ENCODE measurements at regions not wholly inside any gene's neighbourhood (a gene's known extent, or its start where the extent isn't known, plus 50 kb on each side); places are given as distances from the start of the nearest gene placed in this dataset.

DNA sequence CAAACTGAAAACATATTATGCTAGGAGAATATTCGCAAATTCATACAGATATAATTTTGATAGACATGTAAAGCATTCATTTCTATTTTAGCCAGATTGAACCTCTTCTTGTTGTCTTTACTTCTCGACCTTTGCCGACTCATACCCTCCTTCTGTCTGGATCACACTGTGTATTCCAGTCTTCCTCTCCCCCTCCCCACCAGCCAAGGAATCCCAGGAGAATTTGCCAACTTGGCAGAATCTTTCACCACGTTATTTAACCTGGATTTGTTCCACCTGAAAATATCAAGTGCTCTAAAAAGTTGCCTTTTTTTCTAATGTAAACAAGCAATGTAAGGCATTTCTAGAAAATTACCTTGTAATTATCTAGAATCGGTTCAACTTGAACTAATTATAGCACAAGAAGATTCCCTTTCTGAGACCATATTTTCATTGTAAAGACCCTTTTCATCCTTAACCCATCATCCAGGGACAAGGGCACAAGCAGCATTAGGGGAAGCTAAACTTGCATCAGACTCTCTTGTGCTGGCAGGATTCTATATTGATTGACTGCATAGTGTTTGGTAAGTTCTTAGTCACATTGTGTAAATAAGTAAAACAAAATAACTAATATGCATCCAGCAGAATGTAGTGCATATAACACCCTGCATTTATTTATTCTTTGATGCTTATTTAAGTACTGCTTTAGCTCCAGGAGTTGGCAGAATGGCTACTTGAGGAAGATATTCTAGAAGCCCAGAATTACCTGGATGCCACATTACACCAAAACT is 1328.7 kb upstream of the NXPH2 start:
- TF ChIP-seq CTCF (IDR thresholded peaks at IDR 0.05; ENCODE audit: insufficient read depth, low read length, poor library complexity, severe bottlenecking) (no peak), EZH2phosphoT487 (conservative IDR thresholded peaks at IDR 0.05; ENCODE audit: low read length) (no peak)
